Bronchial epithelial cell (primary cell): ENCODE measurements at regions not wholly inside any gene's neighbourhood (a gene's known extent, or its start where the extent isn't known, plus 50 kb on each side); places are given as distances from the start of the nearest gene placed in this dataset.

ENCODE experiments used
- DNase-seq: peaks from one replicate; pipeline ENCODE4 v3.0.0-alpha.2; 2010; ENCODE audit warnings: low read depth
- FAIRE-seq: peaks from 2 replicates; lab custom pipeline; 2011; peaks lifted over from hg19 to GRCh38; lab: Jason Lieb, UNC
- H3K27me3 ChIP-seq: 2 replicates; pipeline ENCODE4 v1.5.1; 2011; ENCODE audit warnings: low read length; ENCODE audit not compliant: control insufficient read depth, insufficient read depth
- H3K36me3 ChIP-seq: 2 replicates; pipeline ENCODE4 v1.5.1; 2011; ENCODE audit warnings: low read length; ENCODE audit not compliant: control insufficient read depth, insufficient read depth
- H3K4me3 ChIP-seq: 2 replicates; pipeline ENCODE4 v1.5.1; 2011; ENCODE audit warnings: mild to moderate bottlenecking, low read depth, low read length, control low read depth
- TF ChIP-seq, protein P1 (sequence below): IDR thresholded peaks from 2 replicates; pipeline ENCODE4 v1.5.1; 2011; ENCODE audit warnings: mild to moderate bottlenecking, moderate library complexity, low read length, control low read depth, inconsistent platforms; ENCODE audit not compliant: insufficient read depth, severe bottlenecking

DNA sequence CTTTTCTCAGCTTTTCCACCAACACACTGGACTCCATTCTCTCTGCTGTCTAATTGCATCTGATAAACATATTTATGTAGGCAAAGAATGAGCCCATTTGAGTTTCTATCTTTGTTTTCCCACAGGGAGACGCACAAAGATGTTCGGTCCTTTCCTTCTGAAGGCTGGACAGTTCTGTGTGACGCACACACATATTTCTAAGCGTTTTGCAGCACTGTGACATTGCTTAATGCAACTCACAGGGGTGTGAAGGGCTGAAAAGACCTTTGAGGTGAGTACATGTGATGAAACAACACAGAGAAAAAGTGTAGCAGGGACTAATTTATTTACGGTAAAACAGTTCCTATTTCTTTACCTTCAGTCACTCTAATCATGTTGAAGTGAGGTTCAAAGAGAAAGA, 323.1 kb upstream of the RUNX1 start:
- H3K27me3 ChIP-seq = no peaks in the 10 kb centered on the region
- no peaks in the 10 kb centered on the region for H3K36me3 ChIP-seq
- TF ChIP-seq, protein P1, sequence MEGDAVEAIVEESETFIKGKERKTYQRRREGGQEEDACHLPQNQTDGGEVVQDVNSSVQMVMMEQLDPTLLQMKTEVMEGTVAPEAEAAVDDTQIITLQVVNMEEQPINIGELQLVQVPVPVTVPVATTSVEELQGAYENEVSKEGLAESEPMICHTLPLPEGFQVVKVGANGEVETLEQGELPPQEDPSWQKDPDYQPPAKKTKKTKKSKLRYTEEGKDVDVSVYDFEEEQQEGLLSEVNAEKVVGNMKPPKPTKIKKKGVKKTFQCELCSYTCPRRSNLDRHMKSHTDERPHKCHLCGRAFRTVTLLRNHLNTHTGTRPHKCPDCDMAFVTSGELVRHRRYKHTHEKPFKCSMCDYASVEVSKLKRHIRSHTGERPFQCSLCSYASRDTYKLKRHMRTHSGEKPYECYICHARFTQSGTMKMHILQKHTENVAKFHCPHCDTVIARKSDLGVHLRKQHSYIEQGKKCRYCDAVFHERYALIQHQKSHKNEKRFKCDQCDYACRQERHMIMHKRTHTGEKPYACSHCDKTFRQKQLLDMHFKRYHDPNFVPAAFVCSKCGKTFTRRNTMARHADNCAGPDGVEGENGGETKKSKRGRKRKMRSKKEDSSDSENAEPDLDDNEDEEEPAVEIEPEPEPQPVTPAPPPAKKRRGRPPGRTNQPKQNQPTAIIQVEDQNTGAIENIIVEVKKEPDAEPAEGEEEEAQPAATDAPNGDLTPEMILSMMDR = no peak
- no peak for DNase-seq
- no peak for FAIRE-seq
- H3K4me3 ChIP-seq = no peak overlapping the region

DNA sequence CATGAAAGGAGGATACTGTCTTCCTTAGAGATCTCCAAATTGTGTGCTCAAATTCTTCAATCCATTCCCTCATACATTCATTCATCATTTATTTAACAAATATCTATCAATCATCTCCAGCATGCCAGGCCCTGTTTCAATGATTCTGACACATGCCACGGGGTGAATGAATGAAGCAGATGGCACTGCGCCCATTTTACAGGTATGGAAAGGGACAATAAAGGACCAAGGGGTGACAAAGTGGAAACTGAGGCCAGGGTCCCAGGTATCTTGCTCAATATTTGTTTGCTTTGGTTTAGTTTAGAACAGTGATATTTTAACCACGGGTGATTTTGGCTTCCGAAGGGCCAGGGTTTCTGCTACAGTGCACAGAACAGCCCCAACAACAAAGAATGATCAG, 321.6 kb upstream of the RUNX1 start:
- no peak for FAIRE-seq

DNA sequence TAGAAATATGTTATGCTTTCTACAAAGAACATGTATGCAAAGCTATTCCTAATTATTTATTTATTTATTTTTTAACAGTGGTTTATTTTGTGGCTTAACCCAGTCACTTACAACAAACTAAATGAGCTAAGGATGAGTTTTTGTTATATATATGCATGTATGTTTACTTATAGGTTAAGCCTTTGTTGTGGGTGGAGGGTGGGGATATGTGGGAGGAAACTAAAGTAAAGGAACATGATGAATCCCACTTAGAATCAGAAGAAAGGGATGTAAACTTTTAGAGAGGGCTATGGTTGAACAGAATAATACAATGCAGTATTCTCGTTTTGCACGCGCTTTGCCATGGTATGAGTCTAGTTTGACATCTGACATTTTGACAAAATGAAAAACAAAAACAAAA, 321.0 kb upstream of the RUNX1 start:
- Histone ChIP-seq H3K27me3 (no peaks in the 10 kb centered on the region), H3K36me3 (no peaks in the 10 kb centered on the region), H3K4me3 (no peak overlapping the region)
- DNase-seq = peak; percentile 51
- FAIRE-seq = no peak
- TF ChIP-seq, protein P1 = no peak

More for the DNA sequence above, 321.6 kb upstream of the RUNX1 start:
- Histone ChIP-seq H3K36me3 (no peaks in the 10 kb centered on the region), H3K27me3 (no peaks in the 10 kb centered on the region), H3K4me3 (no peak overlapping the region)
- TF ChIP-seq, protein P1 = no peak
- DNase-seq = no peak

DNA sequence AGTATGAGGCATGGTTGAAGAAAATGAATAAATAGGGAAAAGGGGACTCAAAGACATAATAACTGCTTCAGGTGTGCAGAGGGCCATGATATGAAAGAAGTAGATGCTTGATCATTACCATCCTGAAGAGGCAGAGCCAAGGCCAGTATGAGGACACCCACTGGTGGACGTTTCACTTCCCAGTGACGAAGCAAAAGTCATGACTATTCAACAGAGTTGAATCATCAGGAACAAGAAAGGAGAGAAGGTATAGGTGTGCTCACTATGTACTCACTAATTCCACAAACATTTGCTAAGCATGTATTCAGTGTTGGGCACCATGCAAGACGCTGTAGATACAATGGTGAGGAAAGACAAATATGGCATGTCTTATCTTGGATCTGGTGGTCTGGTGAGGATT, 319.2 kb upstream of the RUNX1 start:
- TF ChIP-seq, protein P1 = peak; percentile 35
- Histone ChIP-seq H3K36me3 (no peaks in the 10 kb centered on the region), H3K4me3 (no peak overlapping the region), H3K27me3 (no peaks in the 10 kb centered on the region)
- FAIRE-seq = peak; percentile 100
- DNase-seq = peak; percentile 96

DNA sequence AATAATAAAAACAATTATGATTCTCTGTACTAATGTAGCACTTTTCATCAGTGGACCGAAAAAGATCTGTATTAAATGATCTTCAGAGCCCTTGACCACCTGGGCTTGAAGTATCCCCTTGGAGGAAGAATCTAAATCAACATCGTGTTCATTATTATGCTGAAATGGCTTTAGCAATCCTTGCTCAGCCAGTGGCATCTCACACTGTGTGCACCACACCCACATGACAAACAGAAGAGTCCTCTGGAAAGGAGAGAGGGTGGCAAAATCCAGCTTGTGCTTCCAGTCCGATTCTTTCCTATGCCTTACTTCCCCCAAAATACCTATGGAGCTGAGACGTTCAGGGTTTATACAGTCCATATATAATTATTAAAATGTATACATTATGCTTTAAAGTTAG, 318.5 kb upstream of the RUNX1 start:
- DNase-seq (no peak), FAIRE-seq (no peak)
- Histone ChIP-seq H3K27me3 (no peaks in the 10 kb centered on the region), H3K4me3 (no peak overlapping the region), H3K36me3 (no peaks in the 10 kb centered on the region)
- TF ChIP-seq, protein P1 = no peak

DNA sequence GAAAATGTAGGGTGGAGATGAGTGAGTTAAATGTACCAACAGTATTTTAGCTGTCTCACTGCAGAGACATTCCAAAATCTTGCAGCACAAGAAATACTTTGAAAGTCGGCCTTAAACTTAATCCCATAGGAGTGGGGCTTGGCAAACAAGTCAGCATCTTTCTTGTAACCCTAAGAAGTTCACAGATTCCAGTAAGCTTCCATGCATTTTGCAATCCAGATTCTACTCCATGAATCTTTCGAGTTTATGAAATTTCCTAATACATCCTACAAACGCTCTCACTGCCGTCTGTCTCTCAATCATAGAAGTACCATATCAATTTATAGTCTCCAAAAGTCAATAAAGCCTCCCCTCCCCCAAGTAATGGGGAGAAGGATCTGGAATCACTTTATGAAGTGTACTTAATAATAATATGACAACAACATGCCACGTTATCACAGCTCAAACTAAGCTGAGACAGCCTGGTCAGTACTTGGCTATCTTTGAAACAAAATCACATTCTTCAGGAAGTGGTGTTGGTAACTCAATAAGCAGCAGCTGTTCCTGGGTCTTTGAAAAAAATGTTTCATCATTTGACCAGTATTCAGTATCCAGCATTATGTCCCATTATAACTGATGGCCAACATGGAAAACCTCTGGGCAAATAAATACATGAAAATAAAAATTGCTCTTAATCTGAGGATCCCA, 317.4 kb upstream of the RUNX1 start:
- FAIRE-seq = no peak
- Histone ChIP-seq H3K4me3 (no peak overlapping the region), H3K36me3 (no peaks in the 10 kb centered on the region), H3K27me3 (no peaks in the 10 kb centered on the region)
- DNase-seq = no peak
- TF ChIP-seq, protein P1 = no peak
